ENCODE measurements at regions not wholly inside any gene's neighbourhood (a gene's known extent, or its start where the extent isn't known, plus 50 kb on each side); places are given as distances from the start of the nearest gene placed in this dataset.

DNA sequence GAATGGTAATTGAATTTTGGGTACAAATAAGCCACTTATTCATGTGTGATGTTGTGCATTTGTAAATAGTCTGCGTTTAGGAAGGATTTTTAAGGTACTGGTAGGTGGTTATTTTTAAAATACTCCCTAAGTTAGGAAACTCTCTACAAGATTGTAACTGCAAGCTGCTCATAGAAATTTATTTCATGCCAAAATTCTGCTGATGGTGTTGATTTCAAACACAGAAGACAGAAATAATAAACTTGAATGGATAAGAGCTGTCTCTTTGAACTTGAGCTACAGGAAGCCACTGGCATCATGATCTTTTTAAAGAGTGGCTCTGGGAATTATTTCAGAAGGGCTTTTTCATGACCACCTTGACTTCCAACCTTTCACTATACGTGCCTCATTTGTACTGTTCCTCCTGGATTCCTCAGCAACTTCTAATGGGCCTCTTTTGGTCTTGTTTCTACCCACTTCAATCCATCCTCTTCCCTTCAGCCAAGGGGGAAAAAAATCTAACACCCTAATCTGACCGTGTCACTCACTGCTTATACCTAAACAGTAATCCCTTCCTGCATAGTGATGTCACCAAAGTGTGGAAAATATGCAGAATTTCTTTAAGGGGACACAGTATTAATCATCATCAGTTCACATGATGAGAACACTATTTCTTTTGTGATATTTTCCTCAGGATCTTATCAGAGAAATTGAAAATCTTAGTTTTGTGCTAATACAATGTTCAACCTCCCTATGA, 113.6 kb downstream of the PFDN4 start (continued):
- TF ChIP-seq, protein P1, sequence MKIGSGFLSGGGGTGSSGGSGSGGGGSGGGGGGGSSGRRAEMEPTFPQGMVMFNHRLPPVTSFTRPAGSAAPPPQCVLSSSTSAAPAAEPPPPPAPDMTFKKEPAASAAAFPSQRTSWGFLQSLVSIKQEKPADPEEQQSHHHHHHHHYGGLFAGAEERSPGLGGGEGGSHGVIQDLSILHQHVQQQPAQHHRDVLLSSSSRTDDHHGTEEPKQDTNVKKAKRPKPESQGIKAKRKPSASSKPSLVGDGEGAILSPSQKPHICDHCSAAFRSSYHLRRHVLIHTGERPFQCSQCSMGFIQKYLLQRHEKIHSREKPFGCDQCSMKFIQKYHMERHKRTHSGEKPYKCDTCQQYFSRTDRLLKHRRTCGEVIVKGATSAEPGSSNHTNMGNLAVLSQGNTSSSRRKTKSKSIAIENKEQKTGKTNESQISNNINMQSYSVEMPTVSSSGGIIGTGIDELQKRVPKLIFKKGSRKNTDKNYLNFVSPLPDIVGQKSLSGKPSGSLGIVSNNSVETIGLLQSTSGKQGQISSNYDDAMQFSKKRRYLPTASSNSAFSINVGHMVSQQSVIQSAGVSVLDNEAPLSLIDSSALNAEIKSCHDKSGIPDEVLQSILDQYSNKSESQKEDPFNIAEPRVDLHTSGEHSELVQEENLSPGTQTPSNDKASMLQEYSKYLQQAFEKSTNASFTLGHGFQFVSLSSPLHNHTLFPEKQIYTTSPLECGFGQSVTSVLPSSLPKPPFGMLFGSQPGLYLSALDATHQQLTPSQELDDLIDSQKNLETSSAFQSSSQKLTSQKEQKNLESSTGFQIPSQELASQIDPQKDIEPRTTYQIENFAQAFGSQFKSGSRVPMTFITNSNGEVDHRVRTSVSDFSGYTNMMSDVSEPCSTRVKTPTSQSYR (CRISPR knock-in tag; IDR thresholded peaks at IDR 0.05), result no peak

DNA sequence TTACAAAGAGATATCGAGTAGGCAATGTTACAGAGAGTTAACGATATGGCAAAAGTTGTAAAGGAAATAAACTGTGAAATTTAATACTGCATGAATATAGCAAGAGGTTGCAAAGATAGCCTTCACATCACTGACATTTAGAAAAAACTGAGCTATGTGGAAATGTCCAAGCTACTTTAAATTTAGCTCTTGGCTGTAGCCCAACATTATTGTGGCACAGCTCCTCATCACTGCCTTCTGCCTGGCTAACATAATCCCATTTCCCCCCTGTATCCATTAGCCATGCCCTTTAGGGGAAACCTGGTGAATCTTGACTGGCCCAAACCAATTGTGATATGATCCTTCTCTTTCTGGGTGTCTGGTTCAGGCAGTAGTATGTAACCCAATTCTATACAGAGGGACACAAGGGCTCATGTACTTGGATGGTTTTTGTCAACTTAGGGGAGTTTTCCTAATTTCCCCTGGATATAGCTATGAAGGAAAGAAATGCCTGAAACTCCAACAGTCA, 115.4 kb downstream of the PFDN4 start:
- DNase-seq (ENCODE audit: low spot score) (no peak), ATAC-seq (no peak)
- H3K4me3 Mint-ChIP-seq, result no peak overlapping the region
- no peaks in the 10 kb centered on the region for H3K27me3 Mint-ChIP-seq (ENCODE audit: low read depth)
- H3K27ac Mint-ChIP-seq, result no peak overlapping the region
- no peaks in the 10 kb centered on the region for H3K36me3 Mint-ChIP-seq
- H3K9me3 Mint-ChIP-seq, result 0 out of 2 replicates have a peak, but pooled peaks cover 3% of the 10 kb centered on the region
- CTCF ChIA-PET, result no interaction called here
- no peaks in the 10 kb centered on the region for H3K4me1 Mint-ChIP-seq
- POLR2A ChIA-PET, result no interaction called here
- no peak for TF ChIP-seq SOX15 (CRISPR knock-in tag; IDR thresholded peaks at IDR 0.05)
- TF ChIP-seq GRHL2 (CRISPR knock-in tag; IDR thresholded peaks at IDR 0.05; ENCODE audit: insufficient replicate concordance, severe bottlenecking), result no peak
- no peak for TF ChIP-seq ZNF121 (CRISPR knock-in tag; IDR thresholded peaks at IDR 0.05)
- TF ChIP-seq HMGA2 (CRISPR knock-in tag; IDR thresholded peaks at IDR 0.05), result no peak
- TF ChIP-seq, protein P2, sequence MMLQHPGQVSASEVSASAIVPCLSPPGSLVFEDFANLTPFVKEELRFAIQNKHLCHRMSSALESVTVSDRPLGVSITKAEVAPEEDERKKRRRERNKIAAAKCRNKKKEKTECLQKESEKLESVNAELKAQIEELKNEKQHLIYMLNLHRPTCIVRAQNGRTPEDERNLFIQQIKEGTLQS (CRISPR knock-in tag; conservative IDR thresholded peaks at IDR 0.05), result no peak

DNA sequence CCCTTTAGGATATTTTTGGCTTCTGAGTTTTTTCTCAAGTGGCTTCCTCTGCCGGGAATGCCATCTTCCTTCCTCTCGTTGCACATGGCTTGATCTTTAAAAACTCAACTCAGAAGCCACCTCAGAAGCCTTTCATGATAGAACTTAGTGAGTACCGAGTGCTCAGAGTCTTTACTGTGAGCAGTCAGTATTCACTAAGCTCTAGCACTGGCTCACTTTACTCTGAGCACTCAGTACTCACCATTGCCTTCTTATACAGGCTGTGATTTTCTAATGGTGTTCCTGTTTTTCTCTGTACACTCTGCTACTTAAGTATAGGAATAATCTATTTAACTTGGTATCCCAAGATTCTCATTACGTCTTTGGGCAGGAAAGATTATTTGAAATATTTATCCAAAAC, 116.2 kb downstream of the PFDN4 start:
- Mint-ChIP-seq H3K27ac (no peak overlapping the region), H3K27me3 (ENCODE audit: low read depth) (no peaks in the 10 kb centered on the region), H3K4me1 (no peaks in the 10 kb centered on the region), H3K36me3 (no peaks in the 10 kb centered on the region), H3K4me3 (no peak overlapping the region), H3K9me3 (0 out of 2 replicates have a peak, but pooled peaks cover 3% of the 10 kb centered on the region)
- ATAC-seq (no peak), DNase-seq (ENCODE audit: low spot score) (no peak)
- ChIA-PET POLR2A (no interaction called here), CTCF (no interaction called here)
- TF ChIP-seq FOXK1 (CRISPR knock-in tag; IDR thresholded peaks at IDR 0.05) (no peak), ZNF232 (CRISPR knock-in tag; IDR thresholded peaks at IDR 0.05) (no peak), EMX1 (CRISPR knock-in tag; IDR thresholded peaks at IDR 0.05) (no peak)

DNA sequence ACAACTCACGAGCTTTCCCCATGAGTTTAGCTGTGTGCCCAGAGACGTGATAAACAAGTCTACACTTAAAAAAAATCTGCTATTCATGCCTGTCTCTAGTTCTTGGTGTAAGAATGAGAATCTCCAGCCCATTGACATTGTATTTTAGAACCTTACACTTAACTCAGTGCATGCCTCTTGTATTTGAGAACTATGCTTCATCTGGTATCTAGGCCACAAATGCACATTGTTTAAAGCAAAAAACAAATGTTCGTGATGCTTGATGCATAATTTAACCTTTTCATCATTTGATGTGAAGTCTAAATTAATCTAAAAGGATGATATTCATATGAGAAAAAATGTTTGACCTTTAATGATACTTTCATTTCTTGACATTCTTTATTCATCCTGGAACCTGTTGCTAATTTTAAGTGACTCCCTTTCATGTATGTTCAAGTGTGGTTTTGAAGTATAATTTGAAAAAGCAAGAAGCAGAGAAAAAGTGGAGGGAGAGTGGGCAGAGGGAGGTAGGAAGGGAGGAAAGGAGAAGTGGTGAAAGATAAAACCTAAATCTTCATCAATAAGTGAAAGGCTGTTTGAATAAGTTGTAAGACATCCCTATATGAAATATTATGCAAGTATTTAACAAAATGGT, 116.9 kb downstream of the PFDN4 start:
- no peaks in the 10 kb centered on the region for H3K36me3 Mint-ChIP-seq
- ChIA-PET POLR2A (no interaction called here), CTCF (no interaction called here)
- H3K4me3 Mint-ChIP-seq, result no peak overlapping the region
- H3K4me1 Mint-ChIP-seq, result no peaks in the 10 kb centered on the region
- no peak for DNase-seq (ENCODE audit: low spot score)
- H3K27me3 Mint-ChIP-seq (ENCODE audit: low read depth), result no peaks in the 10 kb centered on the region
- H3K27ac Mint-ChIP-seq, result no peak overlapping the region
- TF ChIP-seq, protein P3, sequence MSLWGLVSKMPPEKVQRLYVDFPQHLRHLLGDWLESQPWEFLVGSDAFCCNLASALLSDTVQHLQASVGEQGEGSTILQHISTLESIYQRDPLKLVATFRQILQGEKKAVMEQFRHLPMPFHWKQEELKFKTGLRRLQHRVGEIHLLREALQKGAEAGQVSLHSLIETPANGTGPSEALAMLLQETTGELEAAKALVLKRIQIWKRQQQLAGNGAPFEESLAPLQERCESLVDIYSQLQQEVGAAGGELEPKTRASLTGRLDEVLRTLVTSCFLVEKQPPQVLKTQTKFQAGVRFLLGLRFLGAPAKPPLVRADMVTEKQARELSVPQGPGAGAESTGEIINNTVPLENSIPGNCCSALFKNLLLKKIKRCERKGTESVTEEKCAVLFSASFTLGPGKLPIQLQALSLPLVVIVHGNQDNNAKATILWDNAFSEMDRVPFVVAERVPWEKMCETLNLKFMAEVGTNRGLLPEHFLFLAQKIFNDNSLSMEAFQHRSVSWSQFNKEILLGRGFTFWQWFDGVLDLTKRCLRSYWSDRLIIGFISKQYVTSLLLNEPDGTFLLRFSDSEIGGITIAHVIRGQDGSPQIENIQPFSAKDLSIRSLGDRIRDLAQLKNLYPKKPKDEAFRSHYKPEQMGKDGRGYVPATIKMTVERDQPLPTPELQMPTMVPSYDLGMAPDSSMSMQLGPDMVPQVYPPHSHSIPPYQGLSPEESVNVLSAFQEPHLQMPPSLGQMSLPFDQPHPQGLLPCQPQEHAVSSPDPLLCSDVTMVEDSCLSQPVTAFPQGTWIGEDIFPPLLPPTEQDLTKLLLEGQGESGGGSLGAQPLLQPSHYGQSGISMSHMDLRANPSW (CRISPR knock-in tag; conservative IDR thresholded peaks at IDR 0.05; ENCODE audit: low read depth), result no peak
- TF ChIP-seq, protein P4, sequence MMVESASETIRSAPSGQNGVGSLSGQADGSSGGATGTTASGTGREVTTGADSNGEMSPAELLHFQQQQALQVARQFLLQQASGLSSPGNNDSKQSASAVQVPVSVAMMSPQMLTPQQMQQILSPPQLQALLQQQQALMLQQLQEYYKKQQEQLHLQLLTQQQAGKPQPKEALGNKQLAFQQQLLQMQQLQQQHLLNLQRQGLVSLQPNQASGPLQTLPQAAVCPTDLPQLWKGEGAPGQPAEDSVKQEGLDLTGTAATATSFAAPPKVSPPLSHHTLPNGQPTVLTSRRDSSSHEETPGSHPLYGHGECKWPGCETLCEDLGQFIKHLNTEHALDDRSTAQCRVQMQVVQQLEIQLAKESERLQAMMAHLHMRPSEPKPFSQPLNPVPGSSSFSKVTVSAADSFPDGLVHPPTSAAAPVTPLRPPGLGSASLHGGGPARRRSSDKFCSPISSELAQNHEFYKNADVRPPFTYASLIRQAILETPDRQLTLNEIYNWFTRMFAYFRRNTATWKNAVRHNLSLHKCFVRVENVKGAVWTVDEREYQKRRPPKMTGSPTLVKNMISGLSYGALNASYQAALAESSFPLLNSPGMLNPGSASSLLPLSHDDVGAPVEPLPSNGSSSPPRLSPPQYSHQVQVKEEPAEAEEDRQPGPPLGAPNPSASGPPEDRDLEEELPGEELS (CRISPR knock-in tag; IDR thresholded peaks at IDR 0.05), result no peak
- TF ChIP-seq ELF4 (CRISPR knock-in tag; IDR thresholded peaks at IDR 0.05; ENCODE audit: low read depth), result no peak
- no peak for TF ChIP-seq ZNF423 (CRISPR knock-in tag; IDR thresholded peaks at IDR 0.05)
- TF ChIP-seq NR2C2 (CRISPR knock-in tag; IDR thresholded peaks at IDR 0.05), result no peak
- no peak for TF ChIP-seq RORB (CRISPR knock-in tag; IDR thresholded peaks at IDR 0.05)
- TF ChIP-seq OVOL2 (CRISPR knock-in tag; IDR thresholded peaks at IDR 0.05; ENCODE audit: borderline replicate concordance), result no peak
- ATAC-seq, result no peak
- H3K9me3 Mint-ChIP-seq, result peaks cover 4% of the 10 kb centered on the region; the same call in 1 of the 2 replicates
